ENCODE measurements at regions not wholly inside any gene's neighbourhood (a gene's known extent, or its start where the extent isn't known, plus 50 kb on each side); places are given as distances from the start of the nearest gene placed in this dataset.

DNA sequence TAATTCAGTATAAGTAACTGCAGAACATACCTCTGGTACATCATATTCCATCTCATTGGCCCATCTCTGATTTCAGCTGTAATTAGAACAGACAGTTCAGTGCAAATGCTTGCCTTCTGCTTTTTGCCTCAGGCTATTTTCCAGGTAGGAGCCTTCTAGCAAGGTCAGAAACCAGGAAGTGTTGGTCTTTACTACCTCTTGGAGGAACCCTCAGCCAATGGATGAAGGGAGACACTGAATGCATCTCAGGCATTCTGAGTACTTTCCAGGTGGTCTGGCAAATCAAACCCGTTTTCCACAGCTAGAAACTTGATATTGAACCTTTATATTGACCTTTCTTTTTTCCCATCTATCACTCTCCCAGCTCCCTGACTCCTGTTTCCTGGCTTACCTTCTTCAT, 348.5 kb upstream of the SOX2 start:
- no peak for TF ChIP-seq EP300 (conservative IDR thresholded peaks at IDR 0.05; ENCODE audit: poor library complexity, severe bottlenecking)
- TF ChIP-seq, protein P1, sequence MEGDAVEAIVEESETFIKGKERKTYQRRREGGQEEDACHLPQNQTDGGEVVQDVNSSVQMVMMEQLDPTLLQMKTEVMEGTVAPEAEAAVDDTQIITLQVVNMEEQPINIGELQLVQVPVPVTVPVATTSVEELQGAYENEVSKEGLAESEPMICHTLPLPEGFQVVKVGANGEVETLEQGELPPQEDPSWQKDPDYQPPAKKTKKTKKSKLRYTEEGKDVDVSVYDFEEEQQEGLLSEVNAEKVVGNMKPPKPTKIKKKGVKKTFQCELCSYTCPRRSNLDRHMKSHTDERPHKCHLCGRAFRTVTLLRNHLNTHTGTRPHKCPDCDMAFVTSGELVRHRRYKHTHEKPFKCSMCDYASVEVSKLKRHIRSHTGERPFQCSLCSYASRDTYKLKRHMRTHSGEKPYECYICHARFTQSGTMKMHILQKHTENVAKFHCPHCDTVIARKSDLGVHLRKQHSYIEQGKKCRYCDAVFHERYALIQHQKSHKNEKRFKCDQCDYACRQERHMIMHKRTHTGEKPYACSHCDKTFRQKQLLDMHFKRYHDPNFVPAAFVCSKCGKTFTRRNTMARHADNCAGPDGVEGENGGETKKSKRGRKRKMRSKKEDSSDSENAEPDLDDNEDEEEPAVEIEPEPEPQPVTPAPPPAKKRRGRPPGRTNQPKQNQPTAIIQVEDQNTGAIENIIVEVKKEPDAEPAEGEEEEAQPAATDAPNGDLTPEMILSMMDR (IDR thresholded peaks at IDR 0.05; ENCODE audit: poor library complexity, severe bottlenecking) = no peak
- no peak for TF ChIP-seq EZH2 (IDR thresholded peaks at IDR 0.05; ENCODE audit: borderline replicate concordance, insufficient read depth, low read length, poor library complexity, severe bottlenecking)
- TF ChIP-seq, protein P2, sequence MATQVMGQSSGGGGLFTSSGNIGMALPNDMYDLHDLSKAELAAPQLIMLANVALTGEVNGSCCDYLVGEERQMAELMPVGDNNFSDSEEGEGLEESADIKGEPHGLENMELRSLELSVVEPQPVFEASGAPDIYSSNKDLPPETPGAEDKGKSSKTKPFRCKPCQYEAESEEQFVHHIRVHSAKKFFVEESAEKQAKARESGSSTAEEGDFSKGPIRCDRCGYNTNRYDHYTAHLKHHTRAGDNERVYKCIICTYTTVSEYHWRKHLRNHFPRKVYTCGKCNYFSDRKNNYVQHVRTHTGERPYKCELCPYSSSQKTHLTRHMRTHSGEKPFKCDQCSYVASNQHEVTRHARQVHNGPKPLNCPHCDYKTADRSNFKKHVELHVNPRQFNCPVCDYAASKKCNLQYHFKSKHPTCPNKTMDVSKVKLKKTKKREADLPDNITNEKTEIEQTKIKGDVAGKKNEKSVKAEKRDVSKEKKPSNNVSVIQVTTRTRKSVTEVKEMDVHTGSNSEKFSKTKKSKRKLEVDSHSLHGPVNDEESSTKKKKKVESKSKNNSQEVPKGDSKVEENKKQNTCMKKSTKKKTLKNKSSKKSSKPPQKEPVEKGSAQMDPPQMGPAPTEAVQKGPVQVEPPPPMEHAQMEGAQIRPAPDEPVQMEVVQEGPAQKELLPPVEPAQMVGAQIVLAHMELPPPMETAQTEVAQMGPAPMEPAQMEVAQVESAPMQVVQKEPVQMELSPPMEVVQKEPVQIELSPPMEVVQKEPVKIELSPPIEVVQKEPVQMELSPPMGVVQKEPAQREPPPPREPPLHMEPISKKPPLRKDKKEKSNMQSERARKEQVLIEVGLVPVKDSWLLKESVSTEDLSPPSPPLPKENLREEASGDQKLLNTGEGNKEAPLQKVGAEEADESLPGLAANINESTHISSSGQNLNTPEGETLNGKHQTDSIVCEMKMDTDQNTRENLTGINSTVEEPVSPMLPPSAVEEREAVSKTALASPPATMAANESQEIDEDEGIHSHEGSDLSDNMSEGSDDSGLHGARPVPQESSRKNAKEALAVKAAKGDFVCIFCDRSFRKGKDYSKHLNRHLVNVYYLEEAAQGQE (IDR thresholded peaks at IDR 0.05; ENCODE audit: borderline replicate concordance) = no peak
- TF ChIP-seq MXI1 (conservative IDR thresholded peaks at IDR 0.05; ENCODE audit: poor library complexity, severe bottlenecking) = no peak

Data from neural cell (in vitro differentiated cells).